A673 (cell line): ENCODE measurements at regions not wholly inside any gene's neighbourhood (a gene's known extent, or its start where the extent isn't known, plus 50 kb on each side); places are given as distances from the start of the nearest gene placed in this dataset.

Source experiments
- EZH2 ChIP-seq: fragments of 200-600 bp; sonication (generic); IDR thresholded peaks from 2 replicates; pipeline ENCODE4 v1.6.1; 2017; ENCODE audit warnings: borderline replicate concordance, low read depth, mild to moderate bottlenecking, mixed read lengths, antibody characterized with exemption, low read length; ENCODE audit not compliant: poor library complexity, severe bottlenecking
- TF ChIP-seq, protein P1 (sequence below): fragments of 300-800, 200-600 bp; sonication (generic); conservative IDR thresholded peaks from 2 replicates; pipeline ENCODE4 v1.5.1; 2017; ENCODE audit warnings: low read depth, mild to moderate bottlenecking, antibody characterized with exemption, low read length, moderate library complexity, mixed read lengths

DNA sequence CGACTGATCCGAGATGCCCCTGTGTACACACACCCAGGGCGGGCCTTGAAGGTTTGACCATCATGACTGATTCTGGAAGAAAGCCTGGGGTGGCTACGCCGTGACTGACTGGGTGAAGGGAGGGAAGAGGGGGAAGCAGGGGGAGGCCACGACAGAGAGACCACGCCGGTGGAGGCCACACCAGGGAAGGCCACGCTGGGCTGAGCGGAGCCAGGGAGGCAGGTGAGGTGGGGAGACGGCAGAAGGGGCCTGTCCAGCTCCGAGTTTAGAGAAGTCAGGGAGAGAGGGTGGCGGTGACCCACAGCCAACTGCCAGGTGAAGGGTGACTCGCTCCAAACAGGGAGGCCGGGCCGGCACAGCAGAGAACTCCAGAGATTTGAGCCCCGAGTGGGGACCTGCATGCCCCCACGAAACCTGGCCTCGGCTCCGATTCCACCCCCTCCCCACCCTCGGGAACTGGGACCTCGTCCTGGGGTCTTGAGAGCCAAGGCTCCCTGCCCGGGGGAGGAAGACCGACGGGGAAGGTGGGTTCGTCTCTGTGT lies 102.6 kb downstream of the PTPRS start:
- TF ChIP-seq EZH2: no peak
- TF ChIP-seq, protein P1, sequence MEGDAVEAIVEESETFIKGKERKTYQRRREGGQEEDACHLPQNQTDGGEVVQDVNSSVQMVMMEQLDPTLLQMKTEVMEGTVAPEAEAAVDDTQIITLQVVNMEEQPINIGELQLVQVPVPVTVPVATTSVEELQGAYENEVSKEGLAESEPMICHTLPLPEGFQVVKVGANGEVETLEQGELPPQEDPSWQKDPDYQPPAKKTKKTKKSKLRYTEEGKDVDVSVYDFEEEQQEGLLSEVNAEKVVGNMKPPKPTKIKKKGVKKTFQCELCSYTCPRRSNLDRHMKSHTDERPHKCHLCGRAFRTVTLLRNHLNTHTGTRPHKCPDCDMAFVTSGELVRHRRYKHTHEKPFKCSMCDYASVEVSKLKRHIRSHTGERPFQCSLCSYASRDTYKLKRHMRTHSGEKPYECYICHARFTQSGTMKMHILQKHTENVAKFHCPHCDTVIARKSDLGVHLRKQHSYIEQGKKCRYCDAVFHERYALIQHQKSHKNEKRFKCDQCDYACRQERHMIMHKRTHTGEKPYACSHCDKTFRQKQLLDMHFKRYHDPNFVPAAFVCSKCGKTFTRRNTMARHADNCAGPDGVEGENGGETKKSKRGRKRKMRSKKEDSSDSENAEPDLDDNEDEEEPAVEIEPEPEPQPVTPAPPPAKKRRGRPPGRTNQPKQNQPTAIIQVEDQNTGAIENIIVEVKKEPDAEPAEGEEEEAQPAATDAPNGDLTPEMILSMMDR: no peak
